22Rv1 (cell line): ENCODE measurements at regions not wholly inside any gene's neighbourhood (a gene's known extent, or its start where the extent isn't known, plus 50 kb on each side); places are given as distances from the start of the nearest gene placed in this dataset.

Experiments used
- ZFX ChIP-seq: fragments of 450-650 bp; IDR thresholded peaks from 2 replicates; pipeline ENCODE4 v1.6.1; 2017; ENCODE audit warnings: antibody characterized with exemption, borderline replicate concordance
- TF ChIP-seq, protein P1 (sequence below): fragments of 450-650 bp; IDR thresholded peaks from 2 replicates; pipeline ENCODE4 v1.5.1; 2017; ENCODE audit warnings: mild to moderate bottlenecking

DNA sequence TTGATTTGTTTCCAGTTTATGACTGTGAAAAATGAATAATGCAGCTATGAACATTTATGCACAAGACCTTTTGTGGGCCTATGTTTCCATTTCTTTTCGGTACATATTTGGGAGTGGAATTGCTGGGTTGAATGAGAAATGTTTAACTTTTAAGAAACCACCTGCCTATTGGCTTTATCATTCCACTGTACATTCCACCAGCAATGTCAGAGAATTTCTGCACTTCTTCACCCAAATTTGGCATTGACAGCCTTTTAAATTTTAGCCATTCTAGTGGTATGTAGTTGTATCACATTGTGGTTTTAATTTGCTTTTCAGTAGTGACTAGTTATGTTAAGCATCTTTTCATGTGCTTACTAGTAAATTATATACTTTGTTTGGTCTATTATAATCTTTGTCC, 317.0 kb upstream of the TMTC1 start:
- TF ChIP-seq, protein P1, sequence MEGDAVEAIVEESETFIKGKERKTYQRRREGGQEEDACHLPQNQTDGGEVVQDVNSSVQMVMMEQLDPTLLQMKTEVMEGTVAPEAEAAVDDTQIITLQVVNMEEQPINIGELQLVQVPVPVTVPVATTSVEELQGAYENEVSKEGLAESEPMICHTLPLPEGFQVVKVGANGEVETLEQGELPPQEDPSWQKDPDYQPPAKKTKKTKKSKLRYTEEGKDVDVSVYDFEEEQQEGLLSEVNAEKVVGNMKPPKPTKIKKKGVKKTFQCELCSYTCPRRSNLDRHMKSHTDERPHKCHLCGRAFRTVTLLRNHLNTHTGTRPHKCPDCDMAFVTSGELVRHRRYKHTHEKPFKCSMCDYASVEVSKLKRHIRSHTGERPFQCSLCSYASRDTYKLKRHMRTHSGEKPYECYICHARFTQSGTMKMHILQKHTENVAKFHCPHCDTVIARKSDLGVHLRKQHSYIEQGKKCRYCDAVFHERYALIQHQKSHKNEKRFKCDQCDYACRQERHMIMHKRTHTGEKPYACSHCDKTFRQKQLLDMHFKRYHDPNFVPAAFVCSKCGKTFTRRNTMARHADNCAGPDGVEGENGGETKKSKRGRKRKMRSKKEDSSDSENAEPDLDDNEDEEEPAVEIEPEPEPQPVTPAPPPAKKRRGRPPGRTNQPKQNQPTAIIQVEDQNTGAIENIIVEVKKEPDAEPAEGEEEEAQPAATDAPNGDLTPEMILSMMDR = no peak
- no peak for TF ChIP-seq ZFX
